Islet of Langerhans (tissue), 1 donor: ENCODE measurements at regions not wholly inside any gene's neighbourhood (a gene's known extent, or its start where the extent isn't known, plus 50 kb on each side); places are given as distances from the start of the nearest gene placed in this dataset.

Source experiments
- FAIRE-seq: peaks from one replicate; lab custom pipeline; 2011; peaks lifted over from hg19 to GRCh38; lab: Jason Lieb, UNC

GRCh38 chr1:192100686-192101468, 57.4 kb upstream of the RGS18 start:
- FAIRE-seq: no peak

- no peak for FAIRE-seq
These were observed 54.1 kb upstream of the RGS18 start for GRCh38 chr1:192104128-192104527.

GRCh38 chr1:192104852-192105251, 53.4 kb upstream of the RGS18 start:
- no peak for FAIRE-seq

GRCh38 chr1:192108161-192108560, 50.1 kb upstream of the RGS18 start:
- no peak for FAIRE-seq
